H1 (cell line): ENCODE measurements at regions not wholly inside any gene's neighbourhood (a gene's known extent, or its start where the extent isn't known, plus 50 kb on each side); places are given as distances from the start of the nearest gene placed in this dataset.

Experiments used
- CHD1 ChIP-seq: IDR thresholded peaks from 2 replicates; pipeline ENCODE4 v1.6.1; 2012; ENCODE audit warnings: low read depth, low read length, improper control_type of control experiment
- KDM5A ChIP-seq: fragments of 200-600 bp; IDR thresholded peaks from 2 replicates; pipeline ENCODE4 v1.7.1; 2012; ENCODE audit warnings: mild to moderate bottlenecking, low read length, inconsistent platforms, mixed read lengths

DNA sequence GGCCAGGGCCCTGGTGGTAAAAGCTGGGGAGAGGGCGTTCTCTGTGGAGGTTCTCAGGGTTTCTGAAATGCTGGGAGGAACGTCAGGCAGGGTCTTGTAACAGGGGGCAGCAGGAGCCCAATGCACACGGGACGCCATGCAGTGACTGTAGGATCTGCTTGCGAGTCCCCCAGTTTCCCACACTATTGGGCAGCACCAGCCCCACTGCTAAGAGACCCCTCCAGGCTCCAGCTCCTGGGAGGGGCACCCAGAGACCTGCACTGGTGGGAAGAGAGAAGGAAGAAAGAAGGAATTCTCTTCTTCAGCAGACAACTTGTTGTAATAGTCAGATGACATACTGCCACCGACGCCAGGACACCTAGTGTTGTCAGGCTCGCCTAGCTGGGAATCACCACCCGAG lies 55.2 kb upstream of the RNF7 start (continued):
- TF ChIP-seq CHD1 (no peak), KDM5A (no peak)
